Right lobe of liver (tissue), 4 donors: ENCODE measurements at regions not wholly inside any gene's neighbourhood (a gene's known extent, or its start where the extent isn't known, plus 50 kb on each side); places are given as distances from the start of the nearest gene placed in this dataset.

Source experiments
- POLR2A ChIP-seq: fragments of 450-650 bp; IDR thresholded peaks from one replicate; pipeline ENCODE4 v1.6.1; 2017; ENCODE audit warnings: antibody characterized with exemption, mild to moderate bottlenecking
- TF ChIP-seq, protein P1 (sequence below), 4 donors: fragments of 200-600 bp in 3 of 4; fragments of 450-650 bp in 1 of 4; IDR thresholded peaks; one replicate each; pipeline versions ENCODE4 v1.5.1 to v1.8.0; 2016 to 2022; ENCODE audit warnings: antibody characterized with exemption in 4 of 4, mild to moderate bottlenecking in 2 of 4
- donor health status: DM: no; HTN: no; CAD: no.
- donor health status: DM: no; HTN: no; CAD: no.
- donor health status: DM: no; HTN: yes; CAD: no.

DNA sequence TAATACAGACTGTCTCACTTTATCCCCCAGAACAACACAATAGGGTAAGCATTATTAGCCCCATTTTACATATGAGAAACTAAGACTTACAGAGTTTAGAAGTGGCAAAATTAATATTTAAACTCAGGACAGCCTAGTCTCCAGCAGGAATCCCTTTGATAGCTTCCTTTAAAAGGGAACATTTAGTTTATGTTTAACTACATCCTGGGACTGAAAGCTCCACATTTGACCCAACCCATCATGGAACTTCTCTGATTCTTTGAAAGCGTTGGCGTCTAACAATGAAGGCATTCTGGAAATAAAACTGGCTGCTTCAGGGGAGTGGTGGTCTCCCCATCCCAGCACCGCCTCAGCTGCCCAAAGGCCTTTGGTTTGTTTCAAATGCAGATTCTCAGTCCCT, 250.6 kb upstream of the NFIA start:
- TF ChIP-seq, protein P1, sequence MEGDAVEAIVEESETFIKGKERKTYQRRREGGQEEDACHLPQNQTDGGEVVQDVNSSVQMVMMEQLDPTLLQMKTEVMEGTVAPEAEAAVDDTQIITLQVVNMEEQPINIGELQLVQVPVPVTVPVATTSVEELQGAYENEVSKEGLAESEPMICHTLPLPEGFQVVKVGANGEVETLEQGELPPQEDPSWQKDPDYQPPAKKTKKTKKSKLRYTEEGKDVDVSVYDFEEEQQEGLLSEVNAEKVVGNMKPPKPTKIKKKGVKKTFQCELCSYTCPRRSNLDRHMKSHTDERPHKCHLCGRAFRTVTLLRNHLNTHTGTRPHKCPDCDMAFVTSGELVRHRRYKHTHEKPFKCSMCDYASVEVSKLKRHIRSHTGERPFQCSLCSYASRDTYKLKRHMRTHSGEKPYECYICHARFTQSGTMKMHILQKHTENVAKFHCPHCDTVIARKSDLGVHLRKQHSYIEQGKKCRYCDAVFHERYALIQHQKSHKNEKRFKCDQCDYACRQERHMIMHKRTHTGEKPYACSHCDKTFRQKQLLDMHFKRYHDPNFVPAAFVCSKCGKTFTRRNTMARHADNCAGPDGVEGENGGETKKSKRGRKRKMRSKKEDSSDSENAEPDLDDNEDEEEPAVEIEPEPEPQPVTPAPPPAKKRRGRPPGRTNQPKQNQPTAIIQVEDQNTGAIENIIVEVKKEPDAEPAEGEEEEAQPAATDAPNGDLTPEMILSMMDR (IDR thresholded peaks at IDR 0.05): no peak
- no peak for TF ChIP-seq POLR2A
